ENCODE measurements at regions not wholly inside any gene's neighbourhood (a gene's known extent, or its start where the extent isn't known, plus 50 kb on each side); places are given as distances from the start of the nearest gene placed in this dataset.

- no peak for DNase-seq
These were observed 191.0 kb upstream of the S1PR3 start for GRCh38 chr9:88800329-88800682.

- no peak for DNase-seq
These were observed 190.0 kb upstream of the S1PR3 start for GRCh38 chr9:88801214-88801796.

GRCh38 chr9:88802533-88802932 is 188.7 kb upstream of the S1PR3 start:
- DNase-seq: no peak

- DNase-seq: peak; percentile 38
These were observed 187.6 kb upstream of the S1PR3 start for GRCh38 chr9:88803546-88804253.

GRCh38 chr9:88804254-88804596 is 187.0 kb upstream of the S1PR3 start:
- no peak for DNase-seq

- DNase-seq: no peak
These were observed 185.9 kb upstream of the S1PR3 start for GRCh38 chr9:88805217-88805943.

GRCh38 chr9:88807426-88807825 is 183.8 kb upstream of the S1PR3 start:
- DNase-seq: no peak

GRCh38 chr9:88808019-88808656 is 183.1 kb upstream of the S1PR3 start:
- DNase-seq: peak; percentile 44

GRCh38 chr9:88808761-88809354 is 182.4 kb upstream of the S1PR3 start:
- DNase-seq: no peak

- DNase-seq: no peak
These were observed 181.7 kb upstream of the S1PR3 start for GRCh38 chr9:88809355-88810161.

GRCh38 chr9:88810826-88811225 is 180.4 kb upstream of the S1PR3 start:
- DNase-seq: peak; percentile 11

GRCh38 chr9:88811511-88811910 is 179.8 kb upstream of the S1PR3 start:
- DNase-seq: no peak

- DNase-seq: no peak
These were observed 178.2 kb upstream of the S1PR3 start for GRCh38 chr9:88812938-88813637.

GRCh38 chr9:88813638-88814209 is 177.5 kb upstream of the S1PR3 start:
- DNase-seq: no peak

- DNase-seq: no peak
These were observed 176.7 kb upstream of the S1PR3 start for GRCh38 chr9:88814577-88814976.

- DNase-seq: peak; percentile 4
These were observed 175.1 kb upstream of the S1PR3 start for GRCh38 chr9:88816141-88816540.

GRCh38 chr9:88816591-88816990 is 174.7 kb upstream of the S1PR3 start:
- no peak for DNase-seq

GRCh38 chr9:88817628-88818027 is 173.6 kb upstream of the S1PR3 start:
- no peak for DNase-seq

- DNase-seq: no peak
These were observed 172.6 kb upstream of the S1PR3 start for GRCh38 chr9:88818495-88819201.

- no peak for DNase-seq
These were observed 171.8 kb upstream of the S1PR3 start for GRCh38 chr9:88819476-88819875.

GRCh38 chr9:88820055-88820454 is 171.2 kb upstream of the S1PR3 start:
- DNase-seq: peak; percentile 66
